Right atrium auricular region (tissue), 2 donors: ENCODE measurements at regions not wholly inside any gene's neighbourhood (a gene's known extent, or its start where the extent isn't known, plus 50 kb on each side); places are given as distances from the start of the nearest gene placed in this dataset.
"Not testable (repeated sequence)": the region's sequence is repeated elsewhere in the genome, so short reads cannot be mapped to it uniquely, and the experiment has no call there.

Experiments used
- DNase-seq: peaks from one replicate; pipeline ENCODE4 v3.0.0-alpha.2; 2019; ENCODE audit warnings: low spot score
- H3K27ac ChIP-seq, 2 donors: fragments of 200-600 bp; sonication (generic); 1 replicate in 1 of 2; 2 replicates in 1 of 2; pipeline ENCODE4 v1.5.1; 2016 to 2019
- H3K27me3 ChIP-seq, 2 donors: fragments of 200-600 bp; sonication (generic); one replicate each; pipeline versions ENCODE4 v1.5.1 to v1.6.0; 2017 to 2019
- H3K36me3 ChIP-seq: fragments of 200-600 bp; sonication (generic); one replicate; pipeline ENCODE4 v1.5.1; 2016
- H3K4me1 ChIP-seq, 2 donors: fragments of 200-600 bp; sonication (generic); one replicate each; pipeline versions ENCODE4 v1.5.1 to v1.6.0; 2017 to 2019
- H3K4me3 ChIP-seq, 2 donors: fragments of 200-600 bp; sonication (generic); 1 replicate in 1 of 2; 2 replicates in 1 of 2; pipeline ENCODE4 v1.5.1; 2017 to 2019; ENCODE audit warnings: mild to moderate bottlenecking in 1 of 2, moderate library complexity in 1 of 2
- H3K9me3 ChIP-seq, 2 donors: fragments of 200-600 bp; sonication (generic); one replicate each; pipeline ENCODE4 v1.5.1; 2019

DNA sequence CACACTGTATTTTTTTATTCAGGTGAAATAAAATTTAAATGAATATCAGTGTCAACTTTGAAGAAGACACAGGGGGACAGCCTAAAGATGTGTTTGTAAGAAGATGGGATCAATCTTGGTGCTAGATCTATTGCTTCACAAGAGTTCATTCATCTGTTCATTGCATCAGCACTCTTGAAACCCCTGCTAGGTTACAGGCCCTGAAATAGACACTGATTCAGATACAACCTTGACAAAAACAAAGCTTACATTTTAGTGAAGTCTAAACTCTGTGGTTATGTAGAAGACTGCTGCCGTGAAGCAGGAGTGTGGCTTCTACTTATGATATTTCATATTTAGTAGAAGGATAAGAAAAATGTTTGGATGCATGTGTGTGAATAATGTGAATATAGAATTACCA is 215.9 kb upstream of the LRRC61 start:
- not testable (repeated sequence) for DNase-seq, H3K36me3 ChIP-seq, H3K9me3 ChIP-seq, H3K27ac ChIP-seq, H3K4me1 ChIP-seq, H3K27me3 ChIP-seq, H3K4me3 ChIP-seq

DNA sequence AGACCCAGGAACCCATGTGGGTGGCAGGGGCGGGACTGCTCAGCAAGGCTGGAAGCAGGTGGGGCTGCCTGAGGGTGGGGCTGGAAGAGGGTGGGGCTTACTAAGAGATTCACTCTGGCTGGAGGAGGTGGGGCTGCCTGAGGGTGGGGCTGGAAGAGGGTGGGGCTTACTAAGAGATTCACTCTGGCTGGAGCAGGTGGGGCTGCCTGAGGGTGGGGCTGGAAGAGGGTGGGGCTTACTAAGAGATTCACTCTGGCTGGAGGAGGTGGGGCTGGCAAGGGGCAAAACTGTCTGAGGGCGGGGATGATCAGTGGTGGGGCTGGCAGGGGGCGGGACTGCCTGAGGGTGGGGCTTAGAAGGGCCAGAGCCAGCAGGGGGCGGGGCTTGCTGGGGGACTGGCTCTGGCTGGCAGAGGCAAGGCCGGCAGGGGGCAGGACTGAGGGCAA is 212.8 kb upstream of the LRRC61 start:
- not testable (repeated sequence) for H3K4me1 ChIP-seq, H3K27me3 ChIP-seq, DNase-seq, H3K27ac ChIP-seq, H3K36me3 ChIP-seq, H3K9me3 ChIP-seq, H3K4me3 ChIP-seq

- not testable (repeated sequence) for H3K27ac ChIP-seq, H3K4me3 ChIP-seq, H3K4me1 ChIP-seq, H3K9me3 ChIP-seq, H3K27me3 ChIP-seq, H3K36me3 ChIP-seq, DNase-seq
These were observed 212.3 kb upstream of the LRRC61 start for GRCh38 chr7:150110882-150111281.

- H3K36me3 ChIP-seq, DNase-seq, H3K4me3 ChIP-seq, H3K27me3 ChIP-seq, H3K9me3 ChIP-seq, H3K27ac ChIP-seq, H3K4me1 ChIP-seq: not testable (repeated sequence)
These were observed 211.6 kb upstream of the LRRC61 start for GRCh38 chr7:150111373-150112139.

DNA sequence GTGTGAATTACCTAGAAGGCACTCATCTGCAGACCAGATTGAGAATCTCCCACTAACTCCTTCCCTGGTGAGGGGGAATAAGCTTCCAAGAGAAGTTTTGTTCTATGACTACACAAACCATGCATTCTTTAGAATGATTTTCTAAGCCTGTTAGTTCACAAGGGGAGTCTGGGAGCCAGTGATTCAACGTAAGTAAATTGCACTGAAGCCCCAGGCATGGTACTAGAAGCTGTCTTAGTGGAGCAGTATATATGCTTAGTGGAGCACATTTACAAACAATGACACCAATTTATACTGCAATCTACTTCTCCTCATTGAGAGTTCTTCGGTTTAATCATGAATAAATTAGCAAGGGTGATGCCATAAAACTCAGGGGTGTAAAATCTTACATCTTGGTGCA is 209.9 kb upstream of the LRRC61 start:
- not testable (repeated sequence) for H3K4me3 ChIP-seq, H3K27me3 ChIP-seq, H3K4me1 ChIP-seq, H3K9me3 ChIP-seq, H3K36me3 ChIP-seq, DNase-seq, H3K27ac ChIP-seq

DNA sequence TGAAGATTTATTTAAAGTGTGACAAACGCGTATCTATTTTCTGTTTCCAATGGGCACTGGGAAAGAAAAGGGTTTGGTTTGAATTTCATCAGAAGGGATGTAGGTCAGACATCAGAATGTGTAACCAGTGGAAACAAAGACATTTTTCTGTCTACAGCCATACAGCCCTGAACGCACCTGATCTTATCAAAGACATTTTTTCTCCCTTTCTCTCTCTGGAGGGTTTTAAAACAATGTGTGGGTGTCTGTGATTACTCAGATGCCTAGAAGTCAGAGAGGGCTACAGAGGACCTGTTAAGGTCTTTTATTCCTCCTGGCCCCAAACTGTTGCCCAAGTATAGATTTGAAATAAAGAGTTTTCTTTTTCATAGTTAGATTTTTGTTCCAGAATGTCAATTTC is 208.6 kb upstream of the LRRC61 start:
- not testable (repeated sequence) for H3K27ac ChIP-seq, DNase-seq, H3K9me3 ChIP-seq, H3K4me3 ChIP-seq, H3K36me3 ChIP-seq, H3K4me1 ChIP-seq, H3K27me3 ChIP-seq

GRCh38 chr7:150119966-150120365 is 203.2 kb upstream of the LRRC61 start:
- not testable (repeated sequence) for H3K27ac ChIP-seq, DNase-seq, H3K9me3 ChIP-seq, H3K4me1 ChIP-seq, H3K36me3 ChIP-seq, H3K4me3 ChIP-seq, H3K27me3 ChIP-seq

DNA sequence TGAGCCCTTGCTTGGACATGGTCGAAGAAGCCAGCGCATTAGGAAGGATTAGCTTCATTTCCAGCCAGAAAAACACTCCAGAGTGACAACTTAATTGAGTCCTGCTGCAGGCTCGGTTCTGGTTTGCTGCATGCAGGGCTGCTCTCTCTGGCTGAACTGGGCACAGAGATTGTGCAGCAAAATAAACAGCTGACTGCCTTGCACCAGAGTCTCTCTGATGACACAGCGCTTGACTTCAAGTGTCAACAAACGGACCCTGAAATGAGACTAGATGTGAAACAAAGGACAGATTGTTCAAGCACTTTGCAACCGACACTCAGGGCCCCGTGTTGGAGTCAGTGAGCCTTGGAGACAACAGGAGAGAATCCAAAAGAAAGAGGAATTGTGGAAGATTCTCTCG is 197.3 kb upstream of the LRRC61 start:
- not testable (repeated sequence) for DNase-seq, H3K36me3 ChIP-seq, H3K4me3 ChIP-seq

DNA sequence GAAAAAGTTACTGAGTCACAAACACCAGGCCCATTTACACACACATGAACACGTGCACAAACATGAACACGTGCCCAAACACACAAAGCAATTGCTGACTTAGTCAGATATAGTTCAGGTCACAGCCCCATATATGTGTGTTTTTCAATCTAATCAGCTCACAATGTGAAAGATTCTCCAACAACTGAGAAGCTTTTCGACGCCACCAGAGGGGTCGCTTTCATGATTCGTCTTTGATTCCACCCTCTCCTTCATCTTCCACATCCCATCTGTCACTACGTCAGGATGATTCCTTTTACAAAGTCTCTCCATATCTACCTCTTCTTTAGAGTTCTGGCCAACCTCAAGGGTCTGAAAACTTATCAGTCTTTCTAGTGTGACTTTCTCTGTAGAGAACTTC is 188.7 kb upstream of the LRRC61 start:
- not testable (repeated sequence) for H3K27ac ChIP-seq, H3K4me1 ChIP-seq, H3K9me3 ChIP-seq, H3K27me3 ChIP-seq, H3K4me3 ChIP-seq, DNase-seq, H3K36me3 ChIP-seq

More for the DNA sequence above, 197.3 kb upstream of the LRRC61 start:
- H3K27me3 ChIP-seq, H3K4me1 ChIP-seq, H3K27ac ChIP-seq, H3K9me3 ChIP-seq: not testable (repeated sequence)

GRCh38 chr7:150135620-150136190 is 187.4 kb upstream of the LRRC61 start:
- H3K4me1 ChIP-seq, H3K4me3 ChIP-seq, H3K9me3 ChIP-seq, H3K27me3 ChIP-seq, H3K36me3 ChIP-seq, DNase-seq, H3K27ac ChIP-seq: not testable (repeated sequence)

DNA sequence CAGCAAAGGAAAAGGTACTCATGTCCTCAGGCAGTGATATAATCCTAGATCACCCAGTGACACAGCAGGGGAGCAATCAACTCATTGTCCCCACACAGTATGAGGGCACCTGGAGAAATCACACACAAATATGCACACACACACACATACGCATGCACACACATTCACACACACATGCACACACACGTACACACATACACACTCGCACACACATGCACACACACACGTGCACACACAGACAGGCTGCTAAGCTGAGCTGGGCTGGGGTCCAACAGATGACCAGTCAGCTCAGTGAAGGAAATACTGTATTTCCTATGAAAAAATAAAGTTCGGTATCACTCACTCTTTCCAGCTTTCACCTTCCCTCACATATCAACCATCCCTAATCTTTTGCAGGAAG is 183.3 kb upstream of the LRRC61 start:
- not testable (repeated sequence) for DNase-seq, H3K27me3 ChIP-seq, H3K27ac ChIP-seq, H3K4me1 ChIP-seq, H3K9me3 ChIP-seq, H3K36me3 ChIP-seq, H3K4me3 ChIP-seq

DNA sequence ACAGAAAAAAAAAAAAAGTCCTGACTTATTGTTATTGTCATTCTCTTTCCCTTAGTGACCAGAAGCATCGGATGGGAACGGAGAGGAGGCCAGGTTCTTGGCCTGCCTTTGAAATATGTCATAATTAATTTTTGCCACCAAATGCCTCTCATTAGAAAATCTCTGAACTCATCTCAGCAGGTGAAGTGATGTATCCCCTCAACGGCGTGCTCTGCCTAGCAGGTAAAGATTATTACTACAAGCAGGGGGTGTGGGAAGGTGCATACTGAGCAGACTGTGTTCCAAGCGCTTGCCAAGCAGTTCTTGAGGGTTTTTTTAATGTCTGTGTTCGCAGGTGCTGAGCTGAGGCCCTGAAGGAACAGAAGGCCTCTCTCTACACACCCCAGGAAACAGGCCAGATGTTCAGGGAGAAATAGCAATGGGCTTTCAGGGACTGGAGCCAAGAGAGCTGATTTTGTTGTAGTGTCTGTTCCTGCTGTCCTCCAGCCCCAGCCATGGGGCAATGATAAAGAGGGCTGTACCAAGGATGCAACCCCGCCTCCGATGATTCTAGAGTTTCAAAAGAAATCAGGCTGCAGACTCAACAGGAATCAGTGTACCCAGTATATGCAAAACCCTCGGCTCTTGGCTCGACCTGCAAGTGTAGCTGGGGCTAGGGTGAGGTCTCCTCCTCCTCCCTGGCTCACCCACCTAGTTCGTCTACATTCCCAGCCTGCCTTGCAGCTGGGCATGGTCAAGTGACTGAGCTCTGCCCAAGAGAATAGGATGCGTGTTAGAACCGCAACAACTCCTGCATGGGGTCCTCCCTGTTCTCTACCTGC is 181.4 kb upstream of the LRRC61 start:
- H3K36me3 ChIP-seq, H3K4me3 ChIP-seq, H3K27me3 ChIP-seq, H3K27ac ChIP-seq, H3K4me1 ChIP-seq, H3K9me3 ChIP-seq, DNase-seq: not testable (repeated sequence)

DNA sequence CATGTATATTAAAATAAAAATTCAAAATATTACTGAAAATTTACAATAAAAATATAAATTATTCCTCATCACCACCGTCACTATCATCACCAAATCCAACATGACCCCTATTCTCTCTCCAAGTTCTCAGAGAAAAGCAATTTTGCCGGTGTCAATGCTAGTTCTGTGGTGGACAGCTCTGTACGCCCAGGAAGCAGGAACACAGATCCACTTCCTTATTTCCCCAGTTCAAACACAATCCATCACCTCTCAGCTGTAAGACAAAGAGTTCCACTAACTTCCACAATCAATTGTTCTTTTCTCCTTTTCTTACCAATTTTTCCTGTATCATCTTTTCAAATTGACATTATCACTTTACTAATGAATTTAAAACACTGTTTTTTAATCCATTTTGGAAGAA is 177.0 kb upstream of the LRRC61 start:
- not testable (repeated sequence) for H3K4me1 ChIP-seq, DNase-seq, H3K27ac ChIP-seq, H3K36me3 ChIP-seq, H3K4me3 ChIP-seq, H3K27me3 ChIP-seq, H3K9me3 ChIP-seq

GRCh38 chr7:150147524-150147923 is 175.6 kb upstream of the LRRC61 start:
- not testable (repeated sequence) for H3K27me3 ChIP-seq, H3K27ac ChIP-seq, H3K9me3 ChIP-seq, DNase-seq, H3K36me3 ChIP-seq, H3K4me3 ChIP-seq, H3K4me1 ChIP-seq

DNA sequence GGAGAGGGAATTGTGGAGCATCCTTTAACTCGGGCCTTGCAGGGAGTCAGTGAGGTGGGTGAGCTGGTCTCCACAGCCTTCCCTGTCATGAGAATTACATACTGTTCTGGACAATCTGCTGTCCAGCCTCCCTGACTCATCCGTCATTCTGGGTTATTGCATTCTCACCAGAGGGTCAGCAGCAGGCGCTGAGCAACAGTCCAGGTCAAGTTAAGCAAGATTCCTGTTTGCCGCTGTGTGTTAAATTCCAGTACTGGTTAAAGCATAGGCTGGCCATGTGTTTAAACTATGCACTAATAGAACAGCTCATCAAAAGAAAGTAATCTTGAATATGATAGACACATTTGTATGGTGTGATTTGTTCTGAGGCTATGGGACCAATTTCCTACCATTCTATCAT is 167.1 kb upstream of the LRRC61 start:
- not testable (repeated sequence) for H3K36me3 ChIP-seq, H3K4me3 ChIP-seq, H3K4me1 ChIP-seq, H3K9me3 ChIP-seq, H3K27ac ChIP-seq, H3K27me3 ChIP-seq, DNase-seq
